Transverse colon (tissue), 4 donors: ENCODE measurements at regions not wholly inside any gene's neighbourhood (a gene's known extent, or its start where the extent isn't known, plus 50 kb on each side); places are given as distances from the start of the nearest gene placed in this dataset.

Experiments used
- CTCF ChIP-seq, 5 experiments: fragments of 200-600 bp in 3 of 5; fragments of 450-650 bp in 2 of 5; sonication (generic) in 3 of 5; IDR thresholded peaks; 1 replicate in 2 of 5; 2 replicates in 3 of 5; pipeline ENCODE4 v1.5.1; 2016 to 2017; ENCODE audit warnings: antibody characterized with exemption in 5 of 5, inconsistent platforms in 3 of 5, mild to moderate bottlenecking in 2 of 5, moderate library complexity in 1 of 5
- POLR2A ChIP-seq: fragments of 450-650 bp; IDR thresholded peaks from one replicate; pipeline ENCODE4 v1.6.1; 2016; ENCODE audit warnings: antibody characterized with exemption, mild to moderate bottlenecking, moderate library complexity
- POLR2AphosphoS5 ChIP-seq, 3 donors: sonication (generic); formaldehyde crosslinking; IDR thresholded peaks; one replicate each; pipeline ENCODE4 v1.6.1; 2016; ENCODE audit warnings: antibody characterized with exemption in 3 of 3

- TF ChIP-seq CTCF (IDR thresholded peaks at IDR 0.05) (no peak), POLR2AphosphoS5 (IDR thresholded peaks at IDR 0.05) (no peak), POLR2A (no peak)
These were observed 86.7 kb upstream of the NRIP1 start for GRCh38 chr21:15151385-15152103.
